Lower leg skin (tissue), 4 donors: ENCODE measurements at regions not wholly inside any gene's neighbourhood (a gene's known extent, or its start where the extent isn't known, plus 50 kb on each side); places are given as distances from the start of the nearest gene placed in this dataset.

ENCODE experiments used
- DNase-seq, 2 donors: peaks; one replicate each; pipeline ENCODE4 v3.0.0-alpha.2; 2019; ENCODE audit warnings: low spot score in 2 of 2
- H3K4me3 ChIP-seq: fragments of 200-600 bp; sonication (generic); 2 replicates; pipeline ENCODE4 v1.5.1; 2017; ENCODE audit warnings: mild to moderate bottlenecking, low read depth; ENCODE audit not compliant: poor library complexity, severe bottlenecking
- POLR2A ChIP-seq, 2 donors: fragments of 450-650 bp; IDR thresholded peaks; one replicate each; pipeline ENCODE4 v1.6.1; 2016 to 2017; ENCODE audit warnings: antibody characterized with exemption in 2 of 2, mild to moderate bottlenecking in 1 of 2, moderate library complexity in 1 of 2
- WGBS, 2 donors: methylation state at CpG; one replicate each; pipeline ENCODE4 v1.1.5; 2018; 5-methylcytosine and 5-hydroxymethylcytosine counted together
- intact Hi-C: fragments of 100-400 bp; cut with DNase I; formaldehyde crosslinking; loops from one replicate; pipeline ENCODE4 v1.15.0; 2023; ENCODE audit warnings: low total_unique reads
- TF ChIP-seq, protein P1 (sequence below), 3 donors: fragments of 450-650 bp; IDR thresholded peaks; one replicate each; pipeline ENCODE4 v1.5.1; 2016; ENCODE audit warnings: antibody characterized with exemption in 3 of 3, mild to moderate bottlenecking in 3 of 3, moderate library complexity in 2 of 3

DNA sequence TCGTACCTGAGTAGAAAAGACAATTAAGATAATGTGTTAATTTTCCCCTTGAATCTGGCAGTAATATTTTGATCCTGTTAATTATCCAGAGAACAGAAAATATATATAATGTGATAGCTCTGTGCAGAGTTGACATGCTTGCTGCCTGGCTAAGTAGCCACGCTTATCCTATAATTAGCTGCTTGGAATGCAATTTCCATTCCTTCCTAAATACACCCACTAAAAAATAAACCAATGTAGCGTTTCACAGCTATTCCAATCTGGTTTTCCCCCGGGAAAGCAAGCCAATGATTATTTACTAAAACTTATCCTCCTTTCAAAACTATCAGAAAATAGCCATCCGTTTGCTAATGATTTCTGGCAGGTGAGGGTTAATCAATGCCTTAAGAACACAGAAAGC is 134.5 kb upstream of the IRX5 start:
- no peak for DNase-seq
- TF ChIP-seq, protein P1, sequence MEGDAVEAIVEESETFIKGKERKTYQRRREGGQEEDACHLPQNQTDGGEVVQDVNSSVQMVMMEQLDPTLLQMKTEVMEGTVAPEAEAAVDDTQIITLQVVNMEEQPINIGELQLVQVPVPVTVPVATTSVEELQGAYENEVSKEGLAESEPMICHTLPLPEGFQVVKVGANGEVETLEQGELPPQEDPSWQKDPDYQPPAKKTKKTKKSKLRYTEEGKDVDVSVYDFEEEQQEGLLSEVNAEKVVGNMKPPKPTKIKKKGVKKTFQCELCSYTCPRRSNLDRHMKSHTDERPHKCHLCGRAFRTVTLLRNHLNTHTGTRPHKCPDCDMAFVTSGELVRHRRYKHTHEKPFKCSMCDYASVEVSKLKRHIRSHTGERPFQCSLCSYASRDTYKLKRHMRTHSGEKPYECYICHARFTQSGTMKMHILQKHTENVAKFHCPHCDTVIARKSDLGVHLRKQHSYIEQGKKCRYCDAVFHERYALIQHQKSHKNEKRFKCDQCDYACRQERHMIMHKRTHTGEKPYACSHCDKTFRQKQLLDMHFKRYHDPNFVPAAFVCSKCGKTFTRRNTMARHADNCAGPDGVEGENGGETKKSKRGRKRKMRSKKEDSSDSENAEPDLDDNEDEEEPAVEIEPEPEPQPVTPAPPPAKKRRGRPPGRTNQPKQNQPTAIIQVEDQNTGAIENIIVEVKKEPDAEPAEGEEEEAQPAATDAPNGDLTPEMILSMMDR (IDR thresholded peaks at IDR 0.05), result no peak
- no peak for TF ChIP-seq POLR2A (IDR thresholded peaks at IDR 0.05)
- intact Hi-C loops, result no loop called here
- H3K4me3 ChIP-seq, result no peak overlapping the region
- 66 to 67% methylated on average over 5 of the region's 5 CpGs for WGBS, 2 donors

DNA sequence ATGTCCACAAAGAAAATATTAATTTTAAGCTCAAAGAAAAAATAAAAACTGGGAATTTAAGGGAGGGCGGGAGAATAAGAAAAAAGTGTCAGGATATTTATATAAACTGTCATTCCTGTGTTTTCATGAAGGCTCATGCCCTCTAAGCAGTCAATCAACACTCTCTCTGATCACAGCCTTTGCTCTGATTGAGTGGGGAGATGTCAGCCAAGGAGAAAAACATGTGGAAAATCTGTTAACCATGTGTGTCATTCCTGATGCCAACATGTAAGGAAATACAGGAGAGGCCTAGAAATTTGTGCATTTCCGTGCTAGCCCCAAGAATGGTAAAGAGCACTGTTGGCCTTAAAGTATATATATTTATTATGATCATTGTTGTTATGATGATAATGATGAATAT is 137.9 kb upstream of the IRX5 start:
- intact Hi-C loops, result no loop called here
- H3K4me3 ChIP-seq, result no peak overlapping the region
- TF ChIP-seq, protein P1 (IDR thresholded peaks at IDR 0.05), result no peak
- TF ChIP-seq POLR2A (IDR thresholded peaks at IDR 0.05), result no peak
- 58 to 77% methylated on average over 2 of the region's 2 CpGs for WGBS, 2 donors
- DNase-seq, result no peak

- H3K4me3 ChIP-seq, result no peak overlapping the region
- no peak for DNase-seq
- intact Hi-C loops, result no loop called here
- 46 to 68% methylated on average over 1 of the region's 1 CpG for WGBS, 2 donors
- TF ChIP-seq POLR2A (IDR thresholded peaks at IDR 0.05), result no peak
- TF ChIP-seq, protein P1 (IDR thresholded peaks at IDR 0.05), result no peak
Observed at GRCh38 chr16:54787045-54787444, 143.6 kb upstream of the IRX5 start.

- TF ChIP-seq POLR2A (IDR thresholded peaks at IDR 0.05), result no peak
- TF ChIP-seq, protein P1 (IDR thresholded peaks at IDR 0.05), result no peak
- no peak for DNase-seq
- H3K4me3 ChIP-seq, result no peak overlapping the region
- 88 to 95% methylated on average over 2 of the region's 2 CpGs for WGBS, 2 donors
- intact Hi-C loops, result no loop called here
Observed at GRCh38 chr16:54783980-54784379, 146.7 kb upstream of the IRX5 start.

GRCh38 chr16:54783226-54783625 is 147.4 kb upstream of the IRX5 start:
- TF ChIP-seq POLR2A (IDR thresholded peaks at IDR 0.05), result no peak
- TF ChIP-seq, protein P1 (IDR thresholded peaks at IDR 0.05), result no peak
- no peak for DNase-seq
- no peak overlapping the region for H3K4me3 ChIP-seq
- WGBS, 2 donors, result 73 to 83% methylated on average over 3 of the region's 3 CpGs
- intact Hi-C loops, result no loop called here

GRCh38 chr16:54780266-54780665 is 150.4 kb upstream of the IRX5 start:
- H3K4me3 ChIP-seq, result no peak overlapping the region
- DNase-seq, result no peak
- WGBS, 2 donors, result 75 to 90% methylated on average over 1 of the region's 1 CpG
- intact Hi-C loops, result no loop called here
- no peak for TF ChIP-seq POLR2A (IDR thresholded peaks at IDR 0.05)
- TF ChIP-seq, protein P1 (IDR thresholded peaks at IDR 0.05), result no peak
